ENCODE measurements at regions not wholly inside any gene's neighbourhood (a gene's known extent, or its start where the extent isn't known, plus 50 kb on each side); places are given as distances from the start of the nearest gene placed in this dataset.

DNA sequence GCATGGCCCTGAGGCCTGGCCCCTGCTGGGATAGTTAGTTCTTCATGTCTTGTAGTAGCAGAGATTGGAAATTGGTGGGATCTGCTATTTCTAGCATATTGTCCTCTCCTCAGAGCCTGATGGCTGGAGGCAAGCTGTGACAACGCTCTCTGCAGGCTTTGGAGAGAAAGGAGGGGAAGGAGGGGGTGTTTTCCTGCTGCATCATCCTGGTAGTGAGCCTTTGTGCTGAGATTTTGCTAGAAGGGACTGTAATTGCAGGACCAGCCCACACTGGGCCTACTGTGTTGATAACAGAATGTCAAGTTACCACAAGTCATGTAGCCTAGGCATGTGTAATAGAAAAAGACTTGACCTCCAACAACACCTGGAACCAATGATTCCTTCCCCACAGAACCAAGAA is 351.0 kb downstream of the SIPA1L2 start:
- no peak for TF ChIP-seq GATA2 (IDR thresholded peaks at IDR 0.05; ENCODE audit: low read depth, low read length)
- no peak for TF ChIP-seq GATA3 (IDR thresholded peaks at IDR 0.05; ENCODE audit: low read depth, low read length)

All from SH-SY5Y (cell line).